Bone marrow (tissue), 2 donors: ENCODE measurements at regions not wholly inside any gene's neighbourhood (a gene's known extent, or its start where the extent isn't known, plus 50 kb on each side); places are given as distances from the start of the nearest gene placed in this dataset.
"Not testable (repeated sequence)": the region's sequence is repeated elsewhere in the genome, so short reads cannot be mapped to it uniquely, and the experiment has no call there.

Experiments
- DNase-seq, 2 donors: peaks; one replicate each; lab custom pipeline; 2025; lab: John Stamatoyannopoulos, UW

DNA sequence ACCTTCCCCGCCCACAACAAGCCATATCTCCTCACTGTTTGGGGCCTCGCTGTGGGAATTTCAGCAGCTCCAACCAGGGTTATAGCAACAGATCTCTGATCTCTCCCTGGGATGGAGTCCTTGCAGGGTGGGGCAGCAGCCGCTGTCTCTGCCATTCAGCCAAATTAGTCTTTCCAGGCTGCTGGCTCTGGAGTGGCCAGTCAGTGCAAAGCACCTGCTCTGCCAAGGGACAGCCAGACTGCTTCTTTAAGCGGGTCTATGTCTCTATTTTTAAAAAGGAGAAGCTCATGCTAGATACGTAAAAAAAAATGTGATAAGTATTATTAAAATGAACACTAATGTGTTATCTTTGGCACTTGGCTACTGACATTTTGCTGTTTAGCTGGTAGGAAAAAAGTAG is 380.2 kb downstream of the CDH10 start:
- DNase-seq: no peak

DNA sequence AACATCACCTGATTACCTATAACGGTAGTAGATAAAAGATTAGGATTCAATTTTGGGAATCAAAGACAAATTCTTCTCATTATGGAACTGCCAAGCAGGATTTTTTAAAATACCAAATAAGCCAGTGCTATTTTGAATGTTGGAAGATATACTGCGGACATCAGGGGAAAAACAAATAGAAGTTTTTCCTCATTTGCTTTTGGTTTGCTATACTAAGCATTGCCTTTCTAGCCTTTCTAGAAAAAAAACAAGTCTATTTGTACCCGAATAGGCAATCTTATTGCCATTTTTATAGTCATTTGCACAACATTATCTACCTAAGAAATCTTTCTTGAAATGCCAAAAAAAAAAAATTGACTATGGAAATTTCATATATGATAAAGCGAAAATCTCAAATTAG is 379.5 kb downstream of the CDH10 start:
- DNase-seq: no peak

- DNase-seq: no peak
Measured at GRCh38 chr5:24268482-24269056, 376.2 kb downstream of the CDH10 start.

DNA sequence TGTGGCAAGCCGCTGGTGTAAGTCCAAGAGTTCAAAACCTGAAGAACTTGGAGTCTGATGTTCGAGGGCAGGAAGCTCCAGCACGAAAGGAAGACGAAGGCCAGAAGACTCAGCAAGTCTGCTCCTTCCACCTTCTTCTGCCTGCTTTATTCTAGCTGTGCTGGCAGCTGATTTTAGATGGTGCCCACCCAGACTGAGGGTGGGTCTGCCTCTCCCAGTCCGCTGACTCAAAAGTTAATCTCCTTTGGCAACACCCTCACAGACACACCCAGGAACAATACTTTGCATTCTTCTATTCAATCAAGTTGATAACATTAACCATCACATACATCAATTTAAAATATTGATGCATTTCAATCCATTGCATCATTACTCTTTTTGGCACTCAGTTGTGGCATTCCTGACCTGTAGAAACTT is 373.1 kb downstream of the CDH10 start:
- not testable (repeated sequence) for DNase-seq

DNA sequence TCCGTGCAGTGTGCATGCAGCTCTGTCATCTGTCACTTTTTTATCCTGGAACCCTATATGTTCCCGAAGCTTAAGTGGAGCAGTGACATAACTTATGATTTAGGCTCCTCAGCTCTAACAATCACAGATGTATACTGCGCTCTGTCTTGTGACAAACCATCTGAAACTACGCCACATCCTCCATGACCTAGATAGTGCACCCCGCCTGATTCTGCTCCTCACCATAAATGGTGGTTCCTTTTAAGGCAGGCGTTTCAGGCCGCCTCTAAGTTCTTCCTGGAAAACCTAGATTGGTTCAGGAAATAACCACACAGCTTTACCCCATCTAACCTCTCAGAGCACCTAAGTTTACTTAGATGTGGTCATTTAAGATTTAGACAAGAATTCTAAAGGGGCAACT is 372.0 kb downstream of the CDH10 start:
- DNase-seq: no peak

DNA sequence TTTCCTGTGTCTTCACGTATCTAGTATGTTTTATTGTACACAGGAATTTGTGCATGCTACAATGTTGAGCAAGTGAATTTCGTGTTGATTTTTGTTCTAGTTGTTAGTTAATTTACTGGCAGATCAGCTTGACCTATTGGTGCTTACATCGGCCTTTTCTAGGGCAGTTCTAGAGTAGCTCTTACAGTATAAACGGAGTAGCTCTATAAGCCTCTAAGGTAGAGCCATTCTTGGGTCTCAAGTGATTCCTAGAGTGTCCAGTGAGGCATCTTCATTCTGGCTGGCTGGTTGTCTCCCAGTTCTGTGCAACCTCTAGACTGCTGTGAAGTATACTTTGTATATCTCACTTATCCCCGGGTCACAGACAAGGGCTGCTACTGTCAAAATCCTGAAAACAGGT is 364.6 kb downstream of the CDH10 start:
- no peak for DNase-seq

DNA sequence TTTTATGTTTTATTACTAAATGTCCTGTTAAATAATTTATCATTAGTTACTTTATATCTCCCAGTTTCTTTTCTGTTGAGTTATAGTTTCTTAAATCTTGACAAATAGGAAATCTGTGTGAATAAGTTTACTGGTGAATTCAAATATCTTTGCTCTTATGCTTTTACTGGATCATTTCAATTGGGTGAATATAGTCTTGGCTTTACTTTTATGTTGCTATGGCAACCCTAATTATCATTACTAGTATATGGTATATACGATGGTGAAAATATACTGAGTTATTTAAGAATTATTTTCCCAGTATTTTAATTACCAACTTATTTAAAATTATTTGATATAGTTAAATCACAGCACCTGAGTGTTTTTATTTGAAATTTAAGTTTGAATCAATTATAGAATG is 363.0 kb downstream of the CDH10 start:
- DNase-seq: no peak

DNA sequence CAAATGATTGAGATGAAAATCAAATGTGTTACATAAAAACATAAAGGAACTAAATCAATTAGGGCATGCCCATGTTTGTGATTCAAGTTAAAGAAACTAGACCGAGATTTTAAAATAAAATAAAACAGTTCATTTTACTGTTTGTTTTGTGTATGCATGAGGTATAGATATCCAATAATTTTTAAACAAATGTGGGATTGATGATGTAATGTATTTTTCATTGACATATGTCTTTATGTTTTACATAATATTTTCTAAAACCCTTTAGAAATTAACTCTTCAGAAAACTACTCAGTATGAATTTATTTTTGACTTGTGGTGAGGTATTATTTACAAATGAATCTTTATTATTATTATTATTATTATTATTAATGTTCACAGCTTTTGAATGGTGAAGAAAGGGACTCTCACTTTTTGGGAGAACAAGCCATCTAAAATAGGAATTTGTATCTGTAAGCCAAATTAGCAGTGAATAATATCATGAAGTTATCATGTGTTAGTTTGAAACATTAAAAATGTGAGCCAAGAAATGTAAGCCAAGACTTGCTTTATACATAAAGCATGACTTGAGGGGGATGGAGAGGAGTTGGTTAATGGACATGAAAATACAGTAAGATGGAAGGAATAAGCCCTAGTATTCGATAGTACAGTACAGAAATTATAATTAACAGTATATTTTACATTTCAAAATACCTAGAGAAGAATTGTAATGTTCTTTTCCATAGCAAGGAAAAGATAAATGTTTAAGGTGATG is 355.0 kb downstream of the CDH10 start:
- DNase-seq: no peak

DNA sequence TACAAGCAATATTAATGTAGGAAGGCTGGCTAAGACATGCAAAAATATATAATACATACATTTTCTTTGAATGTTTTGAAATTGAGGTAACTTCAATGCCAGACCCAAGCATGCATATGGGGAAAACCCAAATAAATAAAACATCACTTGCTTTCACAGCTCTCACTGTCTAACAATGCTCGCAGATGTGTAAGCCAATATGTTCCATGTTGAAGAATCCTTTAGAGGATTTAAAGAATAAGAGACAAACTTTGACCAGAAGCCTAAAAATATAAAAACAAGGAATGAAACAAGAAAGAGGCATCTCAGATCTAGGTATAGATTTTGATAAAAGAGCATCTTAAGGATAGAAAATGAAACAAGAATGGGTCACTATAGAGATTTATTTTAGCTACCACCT is 354.2 kb downstream of the CDH10 start:
- DNase-seq: no peak

GRCh38 chr5:24291916-24292315 is 352.9 kb downstream of the CDH10 start:
- no peak for DNase-seq

DNA sequence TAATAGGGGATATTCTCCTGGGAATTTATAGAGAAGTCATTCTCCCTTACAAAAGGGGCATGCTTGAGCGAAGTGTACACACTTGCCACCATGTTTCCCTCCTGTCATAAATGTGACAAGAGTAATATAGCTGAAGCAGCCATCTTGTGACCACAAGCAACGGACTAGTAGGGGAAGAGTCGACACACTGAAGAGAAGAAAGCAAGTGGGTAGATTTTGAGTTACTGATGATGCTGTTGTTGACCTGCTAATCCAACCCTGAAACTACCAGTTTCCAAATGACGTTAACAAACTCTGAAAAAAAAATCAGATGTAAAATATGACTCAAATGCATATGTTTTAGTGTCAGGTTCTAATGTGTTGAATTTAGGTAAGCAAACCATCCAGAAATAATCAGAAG is 350.4 kb downstream of the CDH10 start:
- no peak for DNase-seq

DNA sequence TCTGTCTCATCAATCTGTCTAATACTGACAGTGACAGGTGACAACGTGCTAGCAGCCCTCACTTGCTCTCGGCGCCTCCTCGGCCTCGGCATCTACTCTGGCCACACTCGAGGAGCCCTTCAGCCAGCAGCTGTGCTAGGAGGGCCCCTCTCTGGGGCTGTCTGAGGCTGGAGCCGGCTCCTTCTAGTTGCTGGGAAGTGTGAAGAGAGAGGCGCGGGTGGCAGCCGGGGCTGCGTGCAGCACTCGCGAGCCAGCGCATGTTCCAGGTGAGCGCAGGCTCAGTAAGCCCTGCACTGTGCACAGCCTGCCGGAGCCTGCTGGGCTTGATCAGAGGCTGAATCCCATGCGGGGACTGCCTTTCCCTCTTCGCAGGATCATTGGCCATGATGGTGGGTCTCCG is 330.7 kb downstream of the CDH10 start:
- DNase-seq: no peak

GRCh38 chr5:24320643-24321042 is 324.1 kb downstream of the CDH10 start:
- DNase-seq: no peak

DNA sequence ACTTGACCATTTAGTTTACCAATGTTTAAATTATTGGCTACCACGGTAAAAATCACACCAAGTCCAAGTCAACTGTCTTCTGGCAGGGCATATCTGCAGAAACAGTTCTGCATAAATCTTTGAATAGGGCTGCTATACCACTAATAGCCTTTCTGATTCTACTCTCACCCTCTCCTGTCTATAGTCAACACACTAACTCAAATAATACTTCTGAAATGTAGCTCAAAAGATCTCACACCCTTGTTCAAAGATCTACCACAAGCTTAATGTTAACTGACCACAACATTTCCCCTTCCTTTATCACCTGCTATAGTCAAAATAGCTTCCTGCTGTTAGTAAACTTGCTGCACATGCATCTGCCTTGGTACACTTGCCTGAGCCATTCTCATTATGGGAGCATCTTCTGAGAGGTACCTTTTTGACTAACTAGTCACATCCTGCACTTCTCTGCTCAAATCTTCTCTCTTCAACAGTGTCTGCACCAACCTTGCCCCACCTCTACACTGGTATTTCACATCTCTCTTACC is 319.4 kb downstream of the CDH10 start:
- DNase-seq: no peak

DNA sequence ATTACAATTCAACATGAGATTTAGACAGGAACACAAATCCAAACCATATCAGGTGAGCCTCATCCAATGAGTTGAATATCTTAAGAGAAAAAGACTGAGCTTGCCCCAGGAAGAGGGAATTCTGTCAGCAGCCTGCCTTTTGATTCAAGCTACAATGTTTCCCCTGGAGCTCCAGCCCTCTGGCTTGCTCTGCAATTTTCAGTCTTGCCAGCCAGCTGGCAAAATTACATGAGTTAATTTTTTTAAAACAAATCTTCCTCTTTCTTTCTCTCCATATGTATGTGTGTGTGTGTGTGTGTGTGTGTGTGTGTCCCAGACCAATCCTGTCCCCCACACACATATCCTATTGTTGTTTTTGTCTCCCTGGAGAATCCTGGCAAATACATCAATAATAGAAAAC is 313.2 kb downstream of the CDH10 start:
- DNase-seq: no peak

GRCh38 chr5:24347158-24347557 is 297.6 kb downstream of the CDH10 start:
- no peak for DNase-seq

- no peak for DNase-seq
Measured at GRCh38 chr5:24351285-24351684, 293.5 kb downstream of the CDH10 start.

DNA sequence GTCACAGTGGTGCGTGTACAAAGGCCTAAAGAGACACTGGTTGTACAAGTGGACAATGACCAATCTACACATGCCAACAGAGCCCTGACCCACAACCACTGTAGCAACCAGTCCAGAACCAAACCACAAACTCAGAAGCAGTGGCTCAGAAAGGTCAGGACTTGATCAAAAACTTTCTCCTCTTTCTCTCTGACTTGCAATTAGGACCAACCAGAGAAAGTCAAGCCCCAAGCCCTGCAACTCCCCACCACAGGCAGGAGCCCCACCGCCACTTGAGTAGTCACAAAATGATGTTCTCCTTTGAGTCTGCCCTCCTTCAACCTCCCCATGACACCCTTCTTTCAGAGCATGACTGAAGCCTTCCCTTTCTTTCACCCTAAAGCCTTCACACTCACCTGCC is 291.8 kb downstream of the CDH10 start:
- no peak for DNase-seq

DNA sequence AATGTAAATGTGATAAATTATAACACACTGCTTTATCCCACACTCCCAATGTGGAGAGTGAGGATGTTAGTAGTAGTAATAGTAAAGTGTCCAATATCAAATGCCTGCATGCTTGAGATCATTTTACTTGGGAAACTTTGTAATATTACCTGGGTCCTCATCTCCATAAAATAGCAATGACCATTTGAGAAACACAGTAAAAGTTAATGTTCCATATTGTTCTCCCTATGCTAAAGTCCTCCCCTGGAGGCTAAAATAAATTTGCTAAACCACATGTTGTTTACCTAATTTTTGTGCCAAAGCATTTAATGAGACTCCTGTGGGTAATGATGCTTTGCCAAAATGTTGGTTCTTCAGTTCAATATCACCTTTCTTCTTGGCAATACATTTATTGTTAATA is 291.2 kb downstream of the CDH10 start:
- no peak for DNase-seq

GRCh38 chr5:24363789-24364481 is 280.8 kb downstream of the CDH10 start:
- DNase-seq: no peak

DNA sequence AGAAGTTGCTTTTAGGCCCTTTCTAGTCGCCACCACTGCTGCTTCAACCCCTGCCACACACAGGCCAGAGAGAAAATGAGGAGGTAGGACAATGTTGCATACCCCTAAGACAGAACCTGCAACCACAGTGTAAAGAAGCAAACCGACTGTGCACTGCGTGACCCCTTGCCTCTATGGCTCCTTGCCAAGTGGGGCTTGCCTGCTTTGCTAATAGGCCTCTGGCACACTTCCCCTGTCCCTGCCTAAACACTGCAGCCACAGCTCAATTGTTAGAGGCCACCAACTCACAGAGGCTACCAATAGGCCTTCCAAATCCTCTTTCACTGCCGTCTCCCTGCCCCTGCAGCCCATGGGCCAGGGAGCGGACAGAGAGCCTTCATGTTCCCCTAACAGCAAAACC is 280.1 kb downstream of the CDH10 start:
- no peak for DNase-seq

GRCh38 chr5:24365406-24365805 is 279.4 kb downstream of the CDH10 start:
- no peak for DNase-seq

- DNase-seq: no peak
Measured at GRCh38 chr5:24367216-24367615, 277.6 kb downstream of the CDH10 start.
